GM23248 (cell line): ENCODE measurements at regions not wholly inside any gene's neighbourhood (a gene's known extent, or its start where the extent isn't known, plus 50 kb on each side); places are given as distances from the start of the nearest gene placed in this dataset.

Experiments used
- EZH2 ChIP-seq: fragments of 200-600 bp; sonication (generic); IDR thresholded peaks from 2 replicates; pipeline ENCODE4 v1.6.1; 2018; ENCODE audit warnings: antibody characterized with exemption, mild to moderate bottlenecking; ENCODE audit not compliant: insufficient read depth, poor library complexity, severe bottlenecking
- EZH2phosphoT487 ChIP-seq: fragments of 200-600 bp; sonication (generic); IDR thresholded peaks from 2 replicates; pipeline ENCODE4 v1.6.1; 2018; ENCODE audit warnings: antibody characterized with exemption, moderate library complexity, mild to moderate bottlenecking, low read depth; ENCODE audit not compliant: insufficient read depth

DNA sequence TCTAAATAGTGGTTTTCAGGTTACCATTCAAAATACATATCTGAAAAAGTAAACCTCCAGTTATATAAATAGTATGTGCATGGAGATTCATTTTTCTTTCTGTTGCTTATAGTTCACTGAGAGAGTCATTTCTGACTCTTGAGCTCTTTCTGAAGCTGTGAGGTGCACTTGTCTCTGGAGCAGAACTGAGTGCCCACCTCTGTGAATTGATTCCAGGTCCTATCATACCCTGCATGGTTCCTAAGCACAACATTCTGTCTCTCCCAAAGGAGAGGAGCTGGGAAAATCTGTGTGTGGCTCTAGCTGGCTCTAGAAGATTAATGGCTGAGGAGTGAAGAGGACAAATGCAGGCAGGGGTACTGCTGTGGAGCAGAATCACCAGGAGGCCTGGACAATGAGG is 161.6 kb upstream of the HCCS start:
- TF ChIP-seq EZH2phosphoT487: no peak
- TF ChIP-seq EZH2: no peak
